Retinal pigment epithelial cell (primary cell): ENCODE measurements at regions not wholly inside any gene's neighbourhood (a gene's known extent, or its start where the extent isn't known, plus 50 kb on each side); places are given as distances from the start of the nearest gene placed in this dataset.

Experiments used
- DNase-seq: peaks from one replicate; pipeline ENCODE4 v3.0.0-alpha.2; 2010; ENCODE audit warnings: low read depth
- H3K4me3 ChIP-seq: 2 replicates; pipeline ENCODE4 v1.5.1; 2011; ENCODE audit warnings: mild to moderate bottlenecking, low read length, control low read depth, moderate library complexity
- TF ChIP-seq, protein P1 (sequence below): conservative IDR thresholded peaks from 2 replicates; pipeline ENCODE4 v1.5.1; 2011; ENCODE audit warnings: low read depth, low read length, control low read depth, inconsistent platforms

DNA sequence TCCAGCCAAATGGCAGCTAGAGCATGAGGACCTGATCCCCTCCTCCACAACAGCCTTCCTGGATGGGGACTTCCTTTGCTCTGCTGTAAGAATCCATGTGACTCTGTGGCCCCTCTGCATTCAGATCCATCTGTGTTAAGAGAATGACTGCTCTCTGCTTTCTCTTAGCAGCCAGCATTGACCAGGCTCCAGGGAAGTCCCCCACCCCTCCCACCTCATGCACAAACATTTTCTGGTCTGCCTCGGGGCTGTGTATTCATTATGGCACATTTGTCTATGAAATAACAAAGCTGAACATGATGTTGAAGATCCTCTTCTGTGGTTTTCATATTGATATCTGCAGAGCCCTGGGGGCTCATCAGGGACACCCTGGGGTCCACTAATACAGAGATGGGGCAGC, 201.7 kb downstream of the NUAK1 start:
- TF ChIP-seq, protein P1, sequence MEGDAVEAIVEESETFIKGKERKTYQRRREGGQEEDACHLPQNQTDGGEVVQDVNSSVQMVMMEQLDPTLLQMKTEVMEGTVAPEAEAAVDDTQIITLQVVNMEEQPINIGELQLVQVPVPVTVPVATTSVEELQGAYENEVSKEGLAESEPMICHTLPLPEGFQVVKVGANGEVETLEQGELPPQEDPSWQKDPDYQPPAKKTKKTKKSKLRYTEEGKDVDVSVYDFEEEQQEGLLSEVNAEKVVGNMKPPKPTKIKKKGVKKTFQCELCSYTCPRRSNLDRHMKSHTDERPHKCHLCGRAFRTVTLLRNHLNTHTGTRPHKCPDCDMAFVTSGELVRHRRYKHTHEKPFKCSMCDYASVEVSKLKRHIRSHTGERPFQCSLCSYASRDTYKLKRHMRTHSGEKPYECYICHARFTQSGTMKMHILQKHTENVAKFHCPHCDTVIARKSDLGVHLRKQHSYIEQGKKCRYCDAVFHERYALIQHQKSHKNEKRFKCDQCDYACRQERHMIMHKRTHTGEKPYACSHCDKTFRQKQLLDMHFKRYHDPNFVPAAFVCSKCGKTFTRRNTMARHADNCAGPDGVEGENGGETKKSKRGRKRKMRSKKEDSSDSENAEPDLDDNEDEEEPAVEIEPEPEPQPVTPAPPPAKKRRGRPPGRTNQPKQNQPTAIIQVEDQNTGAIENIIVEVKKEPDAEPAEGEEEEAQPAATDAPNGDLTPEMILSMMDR = no peak
- H3K4me3 ChIP-seq = no peak overlapping the region
- DNase-seq = no peak

DNA sequence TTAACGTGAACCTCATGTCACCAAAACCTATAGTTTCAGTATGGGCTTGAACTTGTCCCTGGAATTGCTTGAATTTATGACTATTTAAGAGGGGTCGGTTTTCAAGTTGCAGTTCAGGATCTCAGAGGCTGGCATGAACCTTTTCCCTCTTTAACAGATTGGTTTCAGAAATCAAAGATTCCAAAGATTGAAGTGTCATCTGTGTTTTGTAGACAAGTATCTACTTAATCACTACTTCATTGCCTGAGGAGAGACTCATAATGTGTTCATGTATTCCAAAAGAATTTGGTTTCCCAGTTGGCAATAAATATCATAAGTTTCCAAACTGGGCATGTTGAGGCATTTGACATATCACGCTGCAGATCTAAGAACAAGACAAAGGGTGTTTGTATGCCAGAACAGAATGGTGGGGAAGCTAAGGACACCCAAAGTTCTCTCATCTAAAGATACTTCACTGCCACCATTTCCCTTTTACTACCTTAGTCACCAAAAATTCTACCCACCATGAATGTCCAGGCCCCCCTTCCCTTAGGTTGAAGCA, 199.5 kb downstream of the NUAK1 start:
- no peak for DNase-seq
- TF ChIP-seq, protein P1 = no peak
- no peak overlapping the region for H3K4me3 ChIP-seq

DNA sequence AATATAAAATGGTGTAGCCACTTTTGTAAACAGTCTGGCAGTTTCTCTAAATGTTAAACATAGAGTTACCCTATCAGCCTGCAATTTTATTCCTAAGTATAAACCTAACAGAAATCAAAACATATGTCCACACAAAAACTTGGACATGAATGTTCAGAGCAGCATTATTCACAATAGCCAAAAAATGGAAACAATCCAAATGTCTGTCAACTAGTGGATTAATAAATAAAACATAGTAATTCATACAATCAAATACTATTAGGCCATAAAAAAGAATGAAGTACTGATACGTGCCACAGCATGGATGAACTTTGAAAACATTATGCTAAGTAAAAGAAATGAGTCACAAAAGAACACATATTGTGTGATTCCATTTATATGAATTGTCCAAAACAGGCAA, 196.5 kb downstream of the NUAK1 start:
- no peak for DNase-seq
- no peak overlapping the region for H3K4me3 ChIP-seq
- TF ChIP-seq, protein P1 = no peak

DNA sequence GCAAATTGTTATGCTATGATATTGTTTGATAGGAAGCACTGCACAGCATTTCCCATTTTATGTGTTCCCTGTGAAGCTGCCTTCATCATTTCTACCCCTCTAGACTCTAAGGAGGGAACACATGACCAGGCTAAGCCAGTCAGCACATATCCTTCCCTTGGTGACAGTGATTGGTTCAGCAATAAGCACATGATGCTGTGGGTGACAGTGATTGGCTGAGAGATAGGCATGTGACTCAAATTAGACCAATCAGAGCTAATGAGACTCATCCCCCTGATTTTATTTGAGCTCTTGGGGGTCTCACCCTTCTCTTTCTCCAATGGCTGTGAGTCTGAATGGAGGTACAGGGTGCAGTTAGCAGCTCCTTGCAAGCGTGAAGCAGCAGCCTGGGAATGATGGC, 195.2 kb downstream of the NUAK1 start:
- TF ChIP-seq, protein P1 = no peak
- no peak overlapping the region for H3K4me3 ChIP-seq
- no peak for DNase-seq

DNA sequence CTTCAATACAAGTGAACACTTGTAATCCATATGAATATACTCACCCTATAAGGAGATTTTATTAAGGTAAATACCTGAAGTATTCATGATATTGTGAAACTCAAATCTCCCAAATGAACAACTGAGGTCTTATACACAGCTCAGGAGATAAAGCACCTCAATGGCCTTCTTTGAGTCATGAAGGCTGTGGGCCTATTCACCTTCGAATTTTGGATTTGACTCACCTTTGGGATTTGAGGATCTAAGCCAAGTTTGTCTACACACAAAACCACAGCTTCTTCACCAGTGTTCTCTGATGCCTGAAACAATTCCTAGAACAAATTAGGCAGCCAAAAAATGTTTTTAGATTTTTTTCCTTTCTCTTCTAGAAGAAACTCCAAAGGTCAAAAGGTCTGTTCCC, 194.1 kb downstream of the NUAK1 start:
- DNase-seq = no peak
- H3K4me3 ChIP-seq = no peak overlapping the region
- TF ChIP-seq, protein P1 = no peak

DNA sequence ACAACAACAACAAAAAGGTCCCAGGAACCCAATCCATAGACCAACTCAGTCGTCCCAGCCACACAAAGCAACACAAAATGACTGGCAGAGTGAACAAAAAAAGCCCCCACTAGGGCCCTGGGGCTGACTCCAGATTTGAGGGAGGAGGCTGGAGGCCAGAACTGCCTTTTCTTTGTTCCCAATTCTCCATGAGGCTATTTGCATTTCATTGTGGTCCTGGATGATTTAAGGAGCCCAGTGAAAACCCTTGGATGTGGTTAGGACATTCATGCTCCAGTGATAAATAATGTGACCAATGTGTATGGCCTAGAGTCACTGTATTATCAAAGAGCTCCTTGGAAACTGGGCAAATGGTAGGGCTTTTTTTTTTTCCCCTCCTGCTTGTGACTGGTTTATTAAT, 192.9 kb downstream of the NUAK1 start:
- TF ChIP-seq, protein P1 = no peak
- no peak for DNase-seq
- no peak overlapping the region for H3K4me3 ChIP-seq

DNA sequence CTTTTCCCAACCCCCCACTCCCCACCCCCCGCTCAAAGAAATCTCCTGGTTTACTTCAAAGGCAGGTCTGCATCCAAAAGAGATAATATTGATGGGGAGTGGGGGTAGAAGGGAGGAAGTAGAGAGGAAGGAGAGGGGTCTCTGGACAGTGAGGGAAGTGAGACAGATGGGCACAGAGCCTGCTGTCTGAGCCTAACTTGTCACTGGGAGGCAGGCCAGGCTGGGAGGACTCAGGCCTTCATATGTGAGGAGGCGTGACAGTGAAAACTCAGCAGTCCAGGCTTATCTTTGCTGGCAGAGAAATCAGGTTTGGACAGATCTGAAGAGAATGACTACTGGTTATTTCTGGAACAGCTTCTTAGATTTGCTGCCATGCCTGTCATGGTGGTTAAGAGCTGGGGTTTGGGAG, 192.3 kb downstream of the NUAK1 start:
- H3K4me3 ChIP-seq = no peak overlapping the region
- TF ChIP-seq, protein P1 = no peak
- no peak for DNase-seq
